HEK293 (cell line): ENCODE measurements at regions not wholly inside any gene's neighbourhood (a gene's known extent, or its start where the extent isn't known, plus 50 kb on each side); places are given as distances from the start of the nearest gene placed in this dataset.

Experiments
- CTCF ChIA-PET: fragments of 350-600 bp; formaldehyde crosslinking; extraction: SDS; loops from one replicate; lab custom pipeline; 2021; ENCODE audit warnings: antibody characterized with exemption; lab: Yijun Ruan, JAX
- POLR2A ChIA-PET: fragments of 300-600 bp; formaldehyde crosslinking; extraction: SDS; loops from one replicate; lab custom pipeline; 2020; ENCODE audit warnings: antibody characterized with exemption, inconsistent platforms; lab: Yijun Ruan, JAX
- H3K27ac ChIP-seq: fragments of 200-500 bp; sonication (Bioruptor generic); 2 replicates; pipeline ENCODE4 v1.5.1; 2014; ENCODE audit warnings: low read depth, low read length, control low read depth, inconsistent platforms; ENCODE audit errors: extremely low read depth
- H3K36me3 ChIP-seq, 2 experiments: fragments of 200-500 bp in 1 of 2; sonication (Bioruptor generic) in 1 of 2; 1 replicate in 1 of 2; 2 replicates in 1 of 2; pipeline ENCODE4 v1.5.1; 2014 to 2017; ENCODE audit warnings: inconsistent platforms in 2 of 2, low read length in 2 of 2; ENCODE audit not compliant: control insufficient read depth in 2 of 2, insufficient read depth in 1 of 2
- H3K4me1 ChIP-seq: fragments of 200-500 bp; sonication (Bioruptor generic); 2 replicates; pipeline ENCODE4 v1.5.1; 2014; ENCODE audit warnings: mild to moderate bottlenecking, low read length, inconsistent platforms; ENCODE audit not compliant: control insufficient read depth, insufficient read depth
- H3K4me3 ChIP-seq: 2 replicates; pipeline ENCODE4 v1.5.1; 2011; ENCODE audit warnings: low read depth, mild to moderate bottlenecking, control low read depth, low read length, moderate library complexity
- H3K9me3 ChIP-seq: fragments of 200-500 bp; sonication (Bioruptor generic); 2 replicates; pipeline ENCODE4 v1.5.1; 2014; ENCODE audit warnings: low read depth, low read length, inconsistent platforms; ENCODE audit not compliant: control insufficient read depth, insufficient read depth
- GFI1B ChIP-seq: fragments of 450-650 bp; formaldehyde crosslinking; IDR thresholded peaks from 2 replicates; pipeline ENCODE4 v1.5.1; 2016; ENCODE audit warnings: missing biosample characterization, missing genetic modification characterization
- GLIS1 ChIP-seq: fragments of 450-650 bp; formaldehyde crosslinking; IDR thresholded peaks from 2 replicates; pipeline ENCODE4 v1.5.1; 2016; ENCODE audit warnings: missing biosample characterization, missing genetic modification characterization
- OVOL3 ChIP-seq: fragments of 450-650 bp; formaldehyde crosslinking; IDR thresholded peaks from 2 replicates; pipeline ENCODE4 v1.5.1; 2016; ENCODE audit warnings: missing biosample characterization, missing genetic modification characterization
- SP3 ChIP-seq: fragments of 450-650 bp; formaldehyde crosslinking; IDR thresholded peaks from 2 replicates; pipeline ENCODE4 v1.5.1; 2016; ENCODE audit warnings: missing biosample characterization, missing genetic modification characterization
- SP7 ChIP-seq: fragments of 450-650 bp; formaldehyde crosslinking; IDR thresholded peaks from 2 replicates; pipeline ENCODE4 v1.5.1; 2016; ENCODE audit warnings: missing biosample characterization, missing genetic modification characterization
- YY2 ChIP-seq: fragments of 450-650 bp; formaldehyde crosslinking; IDR thresholded peaks from 2 replicates; pipeline ENCODE4 v1.5.1; 2016; ENCODE audit warnings: missing biosample characterization, missing genetic modification characterization
- ZFP37 ChIP-seq: fragments of 450-650 bp; formaldehyde crosslinking; IDR thresholded peaks from 2 replicates; pipeline ENCODE4 v1.5.1; 2016; ENCODE audit warnings: missing biosample characterization, missing genetic modification characterization
- ZNF175 ChIP-seq: fragments of 450-650 bp; formaldehyde crosslinking; IDR thresholded peaks from 2 replicates; pipeline ENCODE4 v1.5.1; 2016; ENCODE audit warnings: missing biosample characterization, missing genetic modification characterization
- ZNF19 ChIP-seq: fragments of 450-650 bp; formaldehyde crosslinking; IDR thresholded peaks from 2 replicates; pipeline ENCODE4; 2016; ENCODE audit warnings: missing biosample characterization, missing genetic modification characterization, low read depth
- ZNF423 ChIP-seq: fragments of 450-650 bp; formaldehyde crosslinking; IDR thresholded peaks from 2 replicates; pipeline ENCODE4 v1.5.1; 2016; ENCODE audit warnings: missing biosample characterization, missing genetic modification characterization
- ZNF426 ChIP-seq: fragments of 450-650 bp; formaldehyde crosslinking; IDR thresholded peaks from 2 replicates; pipeline ENCODE4 v1.5.1; 2017; ENCODE audit warnings: missing biosample characterization, missing genetic modification characterization, mild to moderate bottlenecking, inconsistent platforms, moderate library complexity
- ZNF555 ChIP-seq: fragments of 450-650 bp; formaldehyde crosslinking; conservative IDR thresholded peaks from 2 replicates; pipeline ENCODE4 v1.5.1; 2017; ENCODE audit warnings: missing biosample characterization, mild to moderate bottlenecking, missing genetic modification characterization, inconsistent platforms
- ZNF585B ChIP-seq: fragments of 450-650 bp; formaldehyde crosslinking; IDR thresholded peaks from 2 replicates; pipeline ENCODE4 v1.5.1; 2016; ENCODE audit warnings: missing biosample characterization, missing genetic modification characterization
- ZNF596 ChIP-seq: fragments of 450-650 bp; IDR thresholded peaks from 2 replicates; pipeline ENCODE4 v1.5.0; 2018; ENCODE audit warnings: missing biosample characterization, mild to moderate bottlenecking, missing genetic modification characterization, moderate library complexity
- ZNF747 ChIP-seq: fragments of 450-650 bp; formaldehyde crosslinking; IDR thresholded peaks from 2 replicates; pipeline ENCODE4 v1.5.1; 2016; ENCODE audit warnings: missing biosample characterization, missing genetic modification characterization
- ZNF777 ChIP-seq: fragments of 450-650 bp; formaldehyde crosslinking; IDR thresholded peaks from 2 replicates; pipeline ENCODE4 v1.5.1; 2017; ENCODE audit warnings: missing biosample characterization, missing genetic modification characterization, borderline replicate concordance
- ZXDB ChIP-seq: fragments of 450-650 bp; formaldehyde crosslinking; IDR thresholded peaks from 2 replicates; pipeline ENCODE4 v1.5.1; 2016; ENCODE audit warnings: missing biosample characterization, missing genetic modification characterization
- TF ChIP-seq, protein P1 (sequence below): fragments of 450-650 bp; formaldehyde crosslinking; IDR thresholded peaks from 2 replicates; pipeline ENCODE4 v1.5.1; 2016; ENCODE audit warnings: missing biosample characterization, missing genetic modification characterization
- TF ChIP-seq, protein P2 (sequence below): IDR thresholded peaks from 2 replicates; pipeline ENCODE4 v1.6.1; 2011; ENCODE audit warnings: mild to moderate bottlenecking, low read depth, low read length, borderline replicate concordance
- TF ChIP-seq, protein P3 (sequence below): fragments of 450-650 bp; formaldehyde crosslinking; IDR thresholded peaks from 2 replicates; pipeline ENCODE4 v1.5.1; 2017; ENCODE audit warnings: missing biosample characterization, missing genetic modification characterization
- TF ChIP-seq, protein P4 (sequence below): fragments of 450-650 bp; formaldehyde crosslinking; IDR thresholded peaks from 2 replicates; pipeline ENCODE4 v1.5.1; 2016; ENCODE audit warnings: missing biosample characterization, missing genetic modification characterization
- TF ChIP-seq, protein P5 (sequence below): fragments of 450-650 bp; formaldehyde crosslinking; IDR thresholded peaks from 2 replicates; pipeline ENCODE4 v1.5.1; 2016; ENCODE audit warnings: missing biosample characterization, missing genetic modification characterization
- TF ChIP-seq, protein P6 (sequence below): fragments of 450-650 bp; formaldehyde crosslinking; IDR thresholded peaks from 2 replicates; pipeline ENCODE4 v1.5.1; 2016; ENCODE audit warnings: missing biosample characterization, missing genetic modification characterization

DNA sequence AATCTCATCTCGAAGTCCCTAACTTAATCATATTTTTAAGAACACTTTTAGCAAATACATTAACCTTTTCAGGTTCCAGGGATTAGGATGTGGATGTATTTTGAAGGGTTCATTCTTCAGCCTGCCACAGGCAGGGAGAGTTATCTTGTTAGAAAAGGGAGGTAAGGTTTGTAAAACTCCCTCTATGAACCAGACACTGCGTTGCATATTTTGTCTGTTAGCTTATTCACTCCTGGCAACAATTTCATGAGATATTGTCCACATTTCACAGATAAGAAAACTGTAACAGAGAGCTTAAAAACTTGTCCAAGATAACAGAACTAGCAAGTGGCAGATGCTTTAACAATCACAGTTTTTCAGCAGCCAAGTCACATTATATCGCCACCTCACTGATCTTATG is 155.4 kb downstream of the DIPK2A start:
- H3K27ac ChIP-seq: no peak overlapping the region

DNA sequence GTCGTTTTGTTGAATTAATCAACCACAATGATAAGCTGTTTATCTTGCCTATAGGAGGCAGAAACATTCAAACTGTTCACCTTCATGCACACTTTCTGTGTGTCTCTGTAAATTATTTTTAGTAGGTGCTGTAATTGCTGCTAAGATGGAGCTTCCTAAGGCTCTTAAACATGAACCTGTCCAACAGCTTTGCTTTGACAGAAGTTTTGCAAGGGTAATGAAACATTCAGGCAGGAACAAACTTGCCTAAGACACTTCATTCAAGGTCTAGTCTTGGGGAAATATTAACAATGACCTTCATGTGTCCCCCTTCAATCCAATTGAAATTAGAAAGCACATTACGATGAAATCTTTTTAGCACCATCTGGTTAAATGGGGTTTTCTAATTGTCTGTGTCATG is 156.1 kb downstream of the DIPK2A start:
- no peak overlapping the region for H3K4me3 ChIP-seq
- H3K36me3 ChIP-seq: no peaks in the 10 kb centered on the region
- TF ChIP-seq ZNF747 (no peak), ZXDB (tag by site-specific recombination) (no peak), OVOL3 (tag by site-specific recombination) (no peak), GLIS1 (tag by site-specific recombination) (no peak), ZNF596 (tag by site-specific recombination) (no peak), ZFP37 (no peak)
- TF ChIP-seq, protein P1, sequence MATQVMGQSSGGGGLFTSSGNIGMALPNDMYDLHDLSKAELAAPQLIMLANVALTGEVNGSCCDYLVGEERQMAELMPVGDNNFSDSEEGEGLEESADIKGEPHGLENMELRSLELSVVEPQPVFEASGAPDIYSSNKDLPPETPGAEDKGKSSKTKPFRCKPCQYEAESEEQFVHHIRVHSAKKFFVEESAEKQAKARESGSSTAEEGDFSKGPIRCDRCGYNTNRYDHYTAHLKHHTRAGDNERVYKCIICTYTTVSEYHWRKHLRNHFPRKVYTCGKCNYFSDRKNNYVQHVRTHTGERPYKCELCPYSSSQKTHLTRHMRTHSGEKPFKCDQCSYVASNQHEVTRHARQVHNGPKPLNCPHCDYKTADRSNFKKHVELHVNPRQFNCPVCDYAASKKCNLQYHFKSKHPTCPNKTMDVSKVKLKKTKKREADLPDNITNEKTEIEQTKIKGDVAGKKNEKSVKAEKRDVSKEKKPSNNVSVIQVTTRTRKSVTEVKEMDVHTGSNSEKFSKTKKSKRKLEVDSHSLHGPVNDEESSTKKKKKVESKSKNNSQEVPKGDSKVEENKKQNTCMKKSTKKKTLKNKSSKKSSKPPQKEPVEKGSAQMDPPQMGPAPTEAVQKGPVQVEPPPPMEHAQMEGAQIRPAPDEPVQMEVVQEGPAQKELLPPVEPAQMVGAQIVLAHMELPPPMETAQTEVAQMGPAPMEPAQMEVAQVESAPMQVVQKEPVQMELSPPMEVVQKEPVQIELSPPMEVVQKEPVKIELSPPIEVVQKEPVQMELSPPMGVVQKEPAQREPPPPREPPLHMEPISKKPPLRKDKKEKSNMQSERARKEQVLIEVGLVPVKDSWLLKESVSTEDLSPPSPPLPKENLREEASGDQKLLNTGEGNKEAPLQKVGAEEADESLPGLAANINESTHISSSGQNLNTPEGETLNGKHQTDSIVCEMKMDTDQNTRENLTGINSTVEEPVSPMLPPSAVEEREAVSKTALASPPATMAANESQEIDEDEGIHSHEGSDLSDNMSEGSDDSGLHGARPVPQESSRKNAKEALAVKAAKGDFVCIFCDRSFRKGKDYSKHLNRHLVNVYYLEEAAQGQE (tag by site-specific recombination): no peak
- TF ChIP-seq, protein P2, sequence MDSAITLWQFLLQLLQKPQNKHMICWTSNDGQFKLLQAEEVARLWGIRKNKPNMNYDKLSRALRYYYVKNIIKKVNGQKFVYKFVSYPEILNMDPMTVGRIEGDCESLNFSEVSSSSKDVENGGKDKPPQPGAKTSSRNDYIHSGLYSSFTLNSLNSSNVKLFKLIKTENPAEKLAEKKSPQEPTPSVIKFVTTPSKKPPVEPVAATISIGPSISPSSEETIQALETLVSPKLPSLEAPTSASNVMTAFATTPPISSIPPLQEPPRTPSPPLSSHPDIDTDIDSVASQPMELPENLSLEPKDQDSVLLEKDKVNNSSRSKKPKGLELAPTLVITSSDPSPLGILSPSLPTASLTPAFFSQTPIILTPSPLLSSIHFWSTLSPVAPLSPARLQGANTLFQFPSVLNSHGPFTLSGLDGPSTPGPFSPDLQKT: no peak
- TF ChIP-seq, protein P3, sequence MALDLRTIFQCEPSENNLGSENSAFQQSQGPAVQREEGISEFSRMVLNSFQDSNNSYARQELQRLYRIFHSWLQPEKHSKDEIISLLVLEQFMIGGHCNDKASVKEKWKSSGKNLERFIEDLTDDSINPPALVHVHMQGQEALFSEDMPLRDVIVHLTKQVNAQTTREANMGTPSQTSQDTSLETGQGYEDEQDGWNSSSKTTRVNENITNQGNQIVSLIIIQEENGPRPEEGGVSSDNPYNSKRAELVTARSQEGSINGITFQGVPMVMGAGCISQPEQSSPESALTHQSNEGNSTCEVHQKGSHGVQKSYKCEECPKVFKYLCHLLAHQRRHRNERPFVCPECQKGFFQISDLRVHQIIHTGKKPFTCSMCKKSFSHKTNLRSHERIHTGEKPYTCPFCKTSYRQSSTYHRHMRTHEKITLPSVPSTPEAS (tag by site-specific recombination): no peak
- ChIA-PET CTCF (no interaction called here), POLR2A (no interaction called here)
- H3K9me3 ChIP-seq: no peaks in the 10 kb centered on the region
- H3K27ac ChIP-seq: no peak overlapping the region
- H3K4me1 ChIP-seq: no peaks in the 10 kb centered on the region

More for the DNA sequence above, 155.4 kb downstream of the DIPK2A start:
- TF ChIP-seq SP7 (no peak), OVOL3 (tag by site-specific recombination) (no peak), YY2 (tag by site-specific recombination) (no peak), ZNF426 (tag by site-specific recombination) (no peak), GFI1B (tag by site-specific recombination) (no peak), ZNF777 (no peak), ZNF585B (no peak), ZNF555 (tag by site-specific recombination) (no peak), SP3 (tag by site-specific recombination) (no peak), ZNF175 (tag by site-specific recombination) (no peak), ZNF19 (tag by site-specific recombination) (no peak), ZNF423 (tag by site-specific recombination) (no peak)
- TF ChIP-seq, protein P4, sequence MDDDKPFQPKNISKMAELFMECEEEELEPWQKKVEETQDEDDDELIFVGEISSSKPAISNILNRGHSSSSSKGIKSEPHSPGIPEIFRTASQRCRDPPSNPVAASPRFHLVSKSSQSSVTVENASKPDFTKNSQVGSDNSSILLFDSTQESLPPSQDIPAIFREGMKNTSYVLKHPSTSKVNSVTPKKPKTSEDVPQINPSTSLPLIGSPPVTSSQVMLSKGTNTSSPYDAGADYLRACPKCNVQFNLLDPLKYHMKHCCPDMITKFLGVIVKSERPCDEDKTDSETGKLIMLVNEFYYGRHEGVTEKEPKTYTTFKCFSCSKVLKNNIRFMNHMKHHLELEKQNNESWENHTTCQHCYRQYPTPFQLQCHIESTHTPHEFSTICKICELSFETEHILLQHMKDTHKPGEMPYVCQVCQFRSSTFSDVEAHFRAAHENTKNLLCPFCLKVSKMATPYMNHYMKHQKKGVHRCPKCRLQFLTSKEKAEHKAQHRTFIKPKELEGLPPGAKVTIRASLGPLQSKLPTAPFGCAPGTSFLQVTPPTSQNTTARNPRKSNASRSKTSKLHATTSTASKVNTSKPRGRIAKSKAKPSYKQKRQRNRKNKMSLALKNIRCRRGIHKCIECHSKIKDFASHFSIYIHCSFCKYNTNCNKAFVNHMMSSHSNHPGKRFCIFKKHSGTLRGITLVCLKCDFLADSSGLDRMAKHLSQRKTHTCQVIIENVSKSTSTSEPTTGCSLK (tag by site-specific recombination): no peak
- TF ChIP-seq, protein P5, sequence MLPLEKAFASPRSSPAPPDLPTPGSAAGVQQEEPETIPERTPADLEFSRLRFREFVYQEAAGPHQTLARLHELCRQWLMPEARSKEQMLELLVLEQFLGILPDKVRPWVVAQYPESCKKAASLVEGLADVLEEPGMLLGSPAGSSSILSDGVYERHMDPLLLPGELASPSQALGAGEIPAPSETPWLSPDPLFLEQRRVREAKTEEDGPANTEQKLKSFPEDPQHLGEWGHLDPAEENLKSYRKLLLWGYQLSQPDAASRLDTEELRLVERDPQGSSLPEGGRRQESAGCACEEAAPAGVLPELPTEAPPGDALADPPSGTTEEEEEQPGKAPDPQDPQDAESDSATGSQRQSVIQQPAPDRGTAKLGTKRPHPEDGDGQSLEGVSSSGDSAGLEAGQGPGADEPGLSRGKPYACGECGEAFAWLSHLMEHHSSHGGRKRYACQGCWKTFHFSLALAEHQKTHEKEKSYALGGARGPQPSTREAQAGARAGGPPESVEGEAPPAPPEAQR (tag by site-specific recombination): no peak
- TF ChIP-seq, protein P1 (tag by site-specific recombination): no peak
- TF ChIP-seq, protein P6, sequence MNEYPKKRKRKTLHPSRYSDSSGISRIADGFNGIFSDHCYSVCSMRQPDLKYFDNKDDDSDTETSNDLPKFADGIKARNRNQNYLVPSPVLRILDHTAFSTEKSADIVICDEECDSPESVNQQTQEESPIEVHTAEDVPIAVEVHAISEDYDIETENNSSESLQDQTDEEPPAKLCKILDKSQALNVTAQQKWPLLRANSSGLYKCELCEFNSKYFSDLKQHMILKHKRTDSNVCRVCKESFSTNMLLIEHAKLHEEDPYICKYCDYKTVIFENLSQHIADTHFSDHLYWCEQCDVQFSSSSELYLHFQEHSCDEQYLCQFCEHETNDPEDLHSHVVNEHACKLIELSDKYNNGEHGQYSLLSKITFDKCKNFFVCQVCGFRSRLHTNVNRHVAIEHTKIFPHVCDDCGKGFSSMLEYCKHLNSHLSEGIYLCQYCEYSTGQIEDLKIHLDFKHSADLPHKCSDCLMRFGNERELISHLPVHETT (tag by site-specific recombination): no peak
- Histone ChIP-seq H3K9me3 (no peaks in the 10 kb centered on the region), H3K4me3 (no peak overlapping the region), H3K4me1 (no peaks in the 10 kb centered on the region), H3K36me3 (no peaks in the 10 kb centered on the region)
- ChIA-PET CTCF (no interaction called here), POLR2A (no interaction called here)
